Progenitor cell of endocrine pancreas (in vitro differentiated cells): ENCODE measurements at regions not wholly inside any gene's neighbourhood (a gene's known extent, or its start where the extent isn't known, plus 50 kb on each side); places are given as distances from the start of the nearest gene placed in this dataset.
"Not testable (repeated sequence)": the region's sequence is repeated elsewhere in the genome, so short reads cannot be mapped to it uniquely, and the experiment has no call there.

Source experiments
- DNase-seq: peaks from one replicate; pipeline ENCODE4 v3.0.0; 2021; ENCODE audit warnings: low spot score; ENCODE audit not compliant: unreplicated experiment
- H3K27ac Mint-ChIP-seq: 2 replicates; pipeline ENCODE4 v1.8.0; 2021; ENCODE audit warnings: mild to moderate bottlenecking, moderate library complexity, mixed read lengths
- H3K27me3 Mint-ChIP-seq: 2 replicates; pipeline ENCODE4 v1.8.0; 2021; ENCODE audit warnings: mixed read lengths
- H3K36me3 Mint-ChIP-seq: 2 replicates; pipeline ENCODE4 v1.8.0; 2022; ENCODE audit warnings: mixed read lengths; ENCODE audit not compliant: insufficient read depth
- H3K4me1 Mint-ChIP-seq: 2 replicates; pipeline ENCODE4 v1.8.0; 2021; ENCODE audit warnings: low read depth, mixed read lengths
- H3K4me3 Mint-ChIP-seq: 2 replicates; pipeline ENCODE4 v1.8.0; 2021; ENCODE audit warnings: low read depth, mild to moderate bottlenecking, moderate library complexity, mixed read lengths
- H3K9me3 Mint-ChIP-seq: 2 replicates; pipeline ENCODE4 v1.8.0; 2021; ENCODE audit warnings: low read depth, mixed read lengths
- TF ChIP-seq, protein P1 (sequence below): fragments of 200-600 bp; sonication (generic); IDR thresholded peaks from one replicate; pipeline ENCODE4 v1.5.0; 2021; ENCODE audit warnings: antibody characterized with exemption, mild to moderate bottlenecking; ENCODE audit not compliant: unreplicated experiment

- Mint-ChIP-seq H3K9me3 (no peaks in the 10 kb centered on the region), H3K27me3 (peaks cover 57% of the 10 kb centered on the region), H3K27ac (no peak overlapping the region), H3K4me3 (no peak overlapping the region), H3K4me1 (peaks cover 5% of the 10 kb centered on the region), H3K36me3 (no peaks in the 10 kb centered on the region)
- TF ChIP-seq, protein P1, sequence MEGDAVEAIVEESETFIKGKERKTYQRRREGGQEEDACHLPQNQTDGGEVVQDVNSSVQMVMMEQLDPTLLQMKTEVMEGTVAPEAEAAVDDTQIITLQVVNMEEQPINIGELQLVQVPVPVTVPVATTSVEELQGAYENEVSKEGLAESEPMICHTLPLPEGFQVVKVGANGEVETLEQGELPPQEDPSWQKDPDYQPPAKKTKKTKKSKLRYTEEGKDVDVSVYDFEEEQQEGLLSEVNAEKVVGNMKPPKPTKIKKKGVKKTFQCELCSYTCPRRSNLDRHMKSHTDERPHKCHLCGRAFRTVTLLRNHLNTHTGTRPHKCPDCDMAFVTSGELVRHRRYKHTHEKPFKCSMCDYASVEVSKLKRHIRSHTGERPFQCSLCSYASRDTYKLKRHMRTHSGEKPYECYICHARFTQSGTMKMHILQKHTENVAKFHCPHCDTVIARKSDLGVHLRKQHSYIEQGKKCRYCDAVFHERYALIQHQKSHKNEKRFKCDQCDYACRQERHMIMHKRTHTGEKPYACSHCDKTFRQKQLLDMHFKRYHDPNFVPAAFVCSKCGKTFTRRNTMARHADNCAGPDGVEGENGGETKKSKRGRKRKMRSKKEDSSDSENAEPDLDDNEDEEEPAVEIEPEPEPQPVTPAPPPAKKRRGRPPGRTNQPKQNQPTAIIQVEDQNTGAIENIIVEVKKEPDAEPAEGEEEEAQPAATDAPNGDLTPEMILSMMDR = no peak
- no peak for DNase-seq
Observed at GRCh38 chr20:60787276-60787675, 464.8 kb upstream of the CDH4 start.

GRCh38 chr20:60788070-60788469 lies 464.0 kb upstream of the CDH4 start:
- TF ChIP-seq, protein P1 = no peak
- Mint-ChIP-seq H3K4me3 (no peak overlapping the region), H3K36me3 (no peaks in the 10 kb centered on the region), H3K9me3 (no peaks in the 10 kb centered on the region), H3K27me3 (peaks cover 61% of the 10 kb centered on the region), H3K27ac (no peak overlapping the region), H3K4me1 (peaks cover 5% of the 10 kb centered on the region)
- DNase-seq = no peak

- DNase-seq = no peak
- H3K4me1 Mint-ChIP-seq = no peaks in the 10 kb centered on the region
- H3K27me3 Mint-ChIP-seq = peaks cover 60% of the 10 kb centered on the region
- H3K36me3 Mint-ChIP-seq = no peaks in the 10 kb centered on the region
- no peak overlapping the region for H3K27ac Mint-ChIP-seq
- no peaks in the 10 kb centered on the region for H3K9me3 Mint-ChIP-seq
- H3K4me3 Mint-ChIP-seq = no peak overlapping the region
- TF ChIP-seq, protein P1 = no peak
Observed at GRCh38 chr20:60789399-60789798, 462.7 kb upstream of the CDH4 start.

- H3K27me3 Mint-ChIP-seq = peaks cover 60% of the 10 kb centered on the region
- H3K36me3 Mint-ChIP-seq, H3K9me3 Mint-ChIP-seq, H3K4me3 Mint-ChIP-seq, H3K4me1 Mint-ChIP-seq, H3K27ac Mint-ChIP-seq, DNase-seq: not testable (repeated sequence)
Observed at GRCh38 chr20:60790339-60790738, 461.7 kb upstream of the CDH4 start.

- TF ChIP-seq, protein P1 = no peak
- Mint-ChIP-seq H3K9me3 (no peaks in the 10 kb centered on the region), H3K27ac (no peak overlapping the region), H3K36me3 (no peaks in the 10 kb centered on the region), H3K4me3 (no peak overlapping the region), H3K4me1 (no peaks in the 10 kb centered on the region), H3K27me3 (peaks cover 60% of the 10 kb centered on the region)
- no peak for DNase-seq
Observed at GRCh38 chr20:60791823-60792222, 460.2 kb upstream of the CDH4 start.

- Mint-ChIP-seq H3K27me3 (peaks cover 58% of the 10 kb centered on the region), H3K4me1 (no peaks in the 10 kb centered on the region)
Observed at GRCh38 chr20:60792941-60793340, 459.1 kb upstream of the CDH4 start.

More at GRCh38 chr20:60792941-60793340, 459.1 kb upstream of the CDH4 start:
- H3K36me3 Mint-ChIP-seq = no peaks in the 10 kb centered on the region
- H3K27ac Mint-ChIP-seq = no peak overlapping the region
- no peaks in the 10 kb centered on the region for H3K9me3 Mint-ChIP-seq
- DNase-seq = no peak
- no peak overlapping the region for H3K4me3 Mint-ChIP-seq
- TF ChIP-seq, protein P1 = no peak
